DND-41 (cell line): ENCODE measurements at regions not wholly inside any gene's neighbourhood (a gene's known extent, or its start where the extent isn't known, plus 50 kb on each side); places are given as distances from the start of the nearest gene placed in this dataset.

Experiments
- CTCF ChIP-seq: IDR thresholded peaks from 2 replicates; pipeline ENCODE4 v1.5.1; 2012; ENCODE audit warnings: borderline replicate concordance, low read length, moderate library complexity, mild to moderate bottlenecking; ENCODE audit not compliant: poor library complexity, severe bottlenecking; ENCODE audit errors: extremely low read depth
- EZH2 ChIP-seq: IDR thresholded peaks from 3 replicates; pipeline ENCODE4 v1.6.1; 2012; ENCODE audit warnings: borderline replicate concordance, low read depth, mild to moderate bottlenecking, moderate library complexity, low read length, inconsistent platforms; ENCODE audit not compliant: severe bottlenecking

GRCh38 chr10:10846504-10846900, 171.2 kb upstream of the CELF2 start:
- no peak for TF ChIP-seq CTCF
- no peak for TF ChIP-seq EZH2
